ENCODE measurements at regions not wholly inside any gene's neighbourhood (a gene's known extent, or its start where the extent isn't known, plus 50 kb on each side); places are given as distances from the start of the nearest gene placed in this dataset.

GRCh38 chr5:2201421-2201820, 318.7 kb upstream of the IRX4 start:
- no peaks in the 10 kb centered on the region for H3K9me3 ChIP-seq (ENCODE audit: control insufficient read depth, low read length)
- 100% methylated on average over 1 of the region's 2 CpGs; no CpG with 5 or more reads in 1 of the 2 experiments for WGBS, 2 experiments (ENCODE audit: insufficient coverage in 2 of 2)
- no peaks in the 10 kb centered on the region for H3K4me1 ChIP-seq (ENCODE audit: control insufficient read depth, insufficient read depth, low read length, poor library complexity, severe bottlenecking)
- no peaks in the 10 kb centered on the region for H3K36me3 ChIP-seq (ENCODE audit: control insufficient read depth, insufficient read depth, low read length)
- no peak overlapping the region for H3K27ac ChIP-seq (ENCODE audit: low read depth, low read length, severe bottlenecking)
- no peak overlapping the region for H3K4me3 ChIP-seq (ENCODE audit: extremely low read depth, insufficient read depth, low read length, poor library complexity, severe bottlenecking)

GRCh38 chr5:2201011-2201410, 318.3 kb upstream of the IRX4 start:
- H3K4me1 ChIP-seq (ENCODE audit: control insufficient read depth, insufficient read depth, low read length, poor library complexity, severe bottlenecking): no peaks in the 10 kb centered on the region
- H3K4me3 ChIP-seq (ENCODE audit: extremely low read depth, insufficient read depth, low read length, poor library complexity, severe bottlenecking): no peak overlapping the region
- no peaks in the 10 kb centered on the region for H3K36me3 ChIP-seq (ENCODE audit: control insufficient read depth, insufficient read depth, low read length)
- no peaks in the 10 kb centered on the region for H3K9me3 ChIP-seq (ENCODE audit: control insufficient read depth, low read length)
- no peak overlapping the region for H3K27ac ChIP-seq (ENCODE audit: low read depth, low read length, severe bottlenecking)
- WGBS, 2 experiments (ENCODE audit: insufficient coverage in 2 of 2): 94 to 95% methylated on average over 4 of the region's 5 CpGs

- WGBS, 2 experiments (ENCODE audit: insufficient coverage in 2 of 2): 89 to 92% methylated on average over 14 to 15 of the region's 15 CpGs
- H3K27ac ChIP-seq (ENCODE audit: low read depth, low read length, severe bottlenecking): no peak overlapping the region
- no peaks in the 10 kb centered on the region for H3K9me3 ChIP-seq (ENCODE audit: control insufficient read depth, low read length)
- no peaks in the 10 kb centered on the region for H3K4me1 ChIP-seq (ENCODE audit: control insufficient read depth, insufficient read depth, low read length, poor library complexity, severe bottlenecking)
- H3K36me3 ChIP-seq (ENCODE audit: control insufficient read depth, insufficient read depth, low read length): no peaks in the 10 kb centered on the region
- no peak overlapping the region for H3K4me3 ChIP-seq (ENCODE audit: extremely low read depth, insufficient read depth, low read length, poor library complexity, severe bottlenecking)
These were observed 317.7 kb upstream of the IRX4 start for GRCh38 chr5:2200261-2200950.

- peaks cover 4% of the 10 kb centered on the region for H3K9me3 ChIP-seq (ENCODE audit: control insufficient read depth, low read length)
- no peak overlapping the region for H3K27ac ChIP-seq (ENCODE audit: low read depth, low read length, severe bottlenecking)
- H3K4me1 ChIP-seq (ENCODE audit: control insufficient read depth, insufficient read depth, low read length, poor library complexity, severe bottlenecking): no peaks in the 10 kb centered on the region
- WGBS, 2 experiments (ENCODE audit: insufficient coverage in 2 of 2): 88 to 90% methylated on average over 7 to 9 of the region's 14 CpGs
- H3K36me3 ChIP-seq (ENCODE audit: control insufficient read depth, insufficient read depth, low read length): no peaks in the 10 kb centered on the region
- H3K4me3 ChIP-seq (ENCODE audit: extremely low read depth, insufficient read depth, low read length, poor library complexity, severe bottlenecking): no peak overlapping the region
These were observed 317.0 kb upstream of the IRX4 start for GRCh38 chr5:2199697-2200096.

GRCh38 chr5:2196989-2197619, 314.4 kb upstream of the IRX4 start:
- 76 to 87% methylated on average over 16 of the region's 18 CpGs for WGBS, 2 experiments (ENCODE audit: insufficient coverage in 2 of 2)
- Histone ChIP-seq H3K9me3 (ENCODE audit: control insufficient read depth, low read length) (peaks cover 4% of the 10 kb centered on the region), H3K4me3 (ENCODE audit: extremely low read depth, insufficient read depth, low read length, poor library complexity, severe bottlenecking) (no peak overlapping the region), H3K36me3 (ENCODE audit: control insufficient read depth, insufficient read depth, low read length) (no peaks in the 10 kb centered on the region), H3K4me1 (ENCODE audit: control insufficient read depth, insufficient read depth, low read length, poor library complexity, severe bottlenecking) (no peaks in the 10 kb centered on the region), H3K27ac (ENCODE audit: low read depth, low read length, severe bottlenecking) (no peak overlapping the region)

- H3K9me3 ChIP-seq (ENCODE audit: control insufficient read depth, low read length): peaks cover 4% of the 10 kb centered on the region
- WGBS, 2 experiments (ENCODE audit: insufficient coverage in 2 of 2): 85 to 92% methylated on average over 8 to 9 of the region's 9 CpGs
- no peak overlapping the region for H3K27ac ChIP-seq (ENCODE audit: low read depth, low read length, severe bottlenecking)
- no peaks in the 10 kb centered on the region for H3K36me3 ChIP-seq (ENCODE audit: control insufficient read depth, insufficient read depth, low read length)
- no peaks in the 10 kb centered on the region for H3K4me1 ChIP-seq (ENCODE audit: control insufficient read depth, insufficient read depth, low read length, poor library complexity, severe bottlenecking)
- H3K4me3 ChIP-seq (ENCODE audit: extremely low read depth, insufficient read depth, low read length, poor library complexity, severe bottlenecking): no peak overlapping the region
These were observed 313.7 kb upstream of the IRX4 start for GRCh38 chr5:2196416-2196815.

GRCh38 chr5:2194949-2195348, 312.2 kb upstream of the IRX4 start:
- H3K4me1 ChIP-seq (ENCODE audit: control insufficient read depth, insufficient read depth, low read length, poor library complexity, severe bottlenecking): no peaks in the 10 kb centered on the region
- WGBS, 2 experiments (ENCODE audit: insufficient coverage in 2 of 2): 64% methylated on average over 2 of the region's 2 CpGs; no CpG with 5 or more reads in 1 of the 2 experiments
- no peak overlapping the region for H3K27ac ChIP-seq (ENCODE audit: low read depth, low read length, severe bottlenecking)
- peaks cover 4% of the 10 kb centered on the region for H3K9me3 ChIP-seq (ENCODE audit: control insufficient read depth, low read length)
- H3K4me3 ChIP-seq (ENCODE audit: extremely low read depth, insufficient read depth, low read length, poor library complexity, severe bottlenecking): no peak overlapping the region
- no peaks in the 10 kb centered on the region for H3K36me3 ChIP-seq (ENCODE audit: control insufficient read depth, insufficient read depth, low read length)

GRCh38 chr5:2194236-2194555, 311.5 kb upstream of the IRX4 start:
- WGBS, 2 experiments (ENCODE audit: insufficient coverage in 2 of 2): 96 to 100% methylated on average over 3 to 6 of the region's 6 CpGs
- no peak overlapping the region for H3K4me3 ChIP-seq (ENCODE audit: extremely low read depth, insufficient read depth, low read length, poor library complexity, severe bottlenecking)
- no peak overlapping the region for H3K27ac ChIP-seq (ENCODE audit: low read depth, low read length, severe bottlenecking)
- H3K4me1 ChIP-seq (ENCODE audit: control insufficient read depth, insufficient read depth, low read length, poor library complexity, severe bottlenecking): no peaks in the 10 kb centered on the region
- peaks cover 4% of the 10 kb centered on the region for H3K9me3 ChIP-seq (ENCODE audit: control insufficient read depth, low read length)
- H3K36me3 ChIP-seq (ENCODE audit: control insufficient read depth, insufficient read depth, low read length): no peaks in the 10 kb centered on the region

- H3K4me1 ChIP-seq (ENCODE audit: control insufficient read depth, insufficient read depth, low read length, poor library complexity, severe bottlenecking): no peaks in the 10 kb centered on the region
- peaks cover 4% of the 10 kb centered on the region for H3K9me3 ChIP-seq (ENCODE audit: control insufficient read depth, low read length)
- H3K27ac ChIP-seq (ENCODE audit: low read depth, low read length, severe bottlenecking): no peak overlapping the region
- H3K4me3 ChIP-seq (ENCODE audit: extremely low read depth, insufficient read depth, low read length, poor library complexity, severe bottlenecking): no peak overlapping the region
- H3K36me3 ChIP-seq (ENCODE audit: control insufficient read depth, insufficient read depth, low read length): no peaks in the 10 kb centered on the region
- WGBS, 2 experiments (ENCODE audit: insufficient coverage in 2 of 2): 88 to 96% methylated on average over 8 to 10 of the region's 11 CpGs
These were observed 311.0 kb upstream of the IRX4 start for GRCh38 chr5:2193542-2194235.

- no peaks in the 10 kb centered on the region for H3K4me1 ChIP-seq (ENCODE audit: control insufficient read depth, insufficient read depth, low read length, poor library complexity, severe bottlenecking)
- no peaks in the 10 kb centered on the region for H3K36me3 ChIP-seq (ENCODE audit: control insufficient read depth, insufficient read depth, low read length)
- H3K4me3 ChIP-seq (ENCODE audit: extremely low read depth, insufficient read depth, low read length, poor library complexity, severe bottlenecking): no peak overlapping the region
- H3K27ac ChIP-seq (ENCODE audit: low read depth, low read length, severe bottlenecking): no peak overlapping the region
- peaks cover 4% of the 10 kb centered on the region for H3K9me3 ChIP-seq (ENCODE audit: control insufficient read depth, low read length)
- 78 to 85% methylated on average over 5 of the region's 6 CpGs for WGBS, 2 experiments (ENCODE audit: insufficient coverage in 2 of 2)
These were observed 310.4 kb upstream of the IRX4 start for GRCh38 chr5:2193142-2193541.

- WGBS, 2 experiments (ENCODE audit: insufficient coverage in 2 of 2): 90 to 95% methylated on average over 5 to 6 of the region's 8 CpGs
- Histone ChIP-seq H3K9me3 (ENCODE audit: control insufficient read depth, low read length) (peaks cover 4% of the 10 kb centered on the region), H3K4me3 (ENCODE audit: extremely low read depth, insufficient read depth, low read length, poor library complexity, severe bottlenecking) (no peak overlapping the region), H3K4me1 (ENCODE audit: control insufficient read depth, insufficient read depth, low read length, poor library complexity, severe bottlenecking) (no peaks in the 10 kb centered on the region), H3K27ac (ENCODE audit: low read depth, low read length, severe bottlenecking) (no peak overlapping the region), H3K36me3 (ENCODE audit: control insufficient read depth, insufficient read depth, low read length) (no peaks in the 10 kb centered on the region)
These were observed 309.8 kb upstream of the IRX4 start for GRCh38 chr5:2192496-2192895.
